K562 (cell line): ENCODE measurements at regions not wholly inside any gene's neighbourhood (a gene's known extent, or its start where the extent isn't known, plus 50 kb on each side); places are given as distances from the start of the nearest gene placed in this dataset.
A peak's percentile ranks its signal among the peaks of the same experiment; 100 is the strongest.

Experiments
- ATAC-seq: fragments of 200-7000 bp; cut with Tn5 transposase; 3 replicates; pipeline ENCODE4 v1.9.1; 2020; ENCODE audit warnings: moderate library complexity
- BruUV-seq: library from RNA; stranded (reverse); fragments of 400-500 nt; replicated peaks from 2 replicates; lab custom pipeline; 2021; lab: Mats Ljungman, UMichigan
- CTCF ChIA-PET: fragments of 300-600 bp; formaldehyde crosslinking; extraction: SDS; loops from one replicate; lab custom pipeline; 2021; ENCODE audit warnings: low intra/inter-chr PET ratio; lab: Yijun Ruan, JAX
- POLR2A ChIA-PET: fragments of 300-600, 350-650 bp; sonication (Branson Sonifier 250); formaldehyde crosslinking; extraction: SDS; loops from one replicate; lab custom pipeline; 2021; ENCODE audit warnings: antibody characterized with exemption, inconsistent platforms; lab: Yijun Ruan, JAX
- DNase-seq, 4 experiments: peaks; one replicate each; pipeline versions ENCODE4 v3.0.0 to v3.0.0-alpha.2; 2011 to 2018; ENCODE audit warnings: low spot score in 3 of 4, mixed read lengths in 3 of 4; ENCODE audit errors: extremely low read depth in 1 of 4
- FAIRE-seq: peaks from 2 replicates; lab custom pipeline; 2011; peaks lifted over from hg19 to GRCh38; lab: Jason Lieb, UNC
- H2AFZ ChIP-seq: 2 replicates; pipeline ENCODE4 v1.6.0; 2011; ENCODE audit warnings: low read depth, low read length, control low read depth, inconsistent platforms
- H3K27ac ChIP-seq: fragments of 200-600 bp; 3 replicates; pipeline ENCODE4 v1.8.0; 2011; ENCODE audit warnings: low read depth, mild to moderate bottlenecking, control low read depth, inconsistent platforms, low read length, moderate library complexity, mixed read lengths; ENCODE audit errors: extremely low read depth
- H3K27me3 ChIP-seq, 2 experiments: fragments of 300-600 bp in 1 of 2; 2 replicates in 1 of 2; 3 replicates in 1 of 2; pipeline versions ENCODE4 v1.6.0 to v1.8.0; 2011; ENCODE audit warnings: inconsistent platforms in 2 of 2, low read length in 2 of 2, mild to moderate bottlenecking in 1 of 2, mixed read lengths in 1 of 2, moderate library complexity in 1 of 2; ENCODE audit not compliant: control insufficient read depth in 2 of 2, insufficient read depth in 2 of 2
- H3K36me3 ChIP-seq: fragments of 300-600 bp; 3 replicates; pipeline ENCODE4 v1.8.0; 2011; ENCODE audit warnings: mild to moderate bottlenecking, low read length, inconsistent platforms; ENCODE audit not compliant: control insufficient read depth, insufficient read depth
- H3K4me1 ChIP-seq, 2 experiments: fragments of 200-600 bp in 1 of 2; replicated peaks in 1 of 2; 2 replicates in 1 of 2; 3 replicates in 1 of 2; pipeline versions ENCODE4 v1.5.1 to v1.8.0; 2011; ENCODE audit warnings: inconsistent platforms in 2 of 2, low read length in 2 of 2, mild to moderate bottlenecking in 1 of 2, mixed read lengths in 1 of 2, moderate library complexity in 1 of 2; ENCODE audit not compliant: control insufficient read depth in 2 of 2, insufficient read depth in 2 of 2
- H3K4me2 ChIP-seq: 2 replicates; pipeline ENCODE4 v1.6.1; 2011; ENCODE audit warnings: low read length, control low read depth, inconsistent platforms, mixed read lengths; ENCODE audit not compliant: insufficient read depth
- H3K4me3 ChIP-seq: fragments of 200-600 bp; sonication (generic), shearing (Covaris generic); 2 replicates; pipeline ENCODE4 v1.5.1; 2016; ENCODE audit warnings: control low read depth, inconsistent platforms
- H3K79me2 ChIP-seq: fragments of 200-600 bp; 3 replicates; pipeline ENCODE4 v1.8.0; 2011; ENCODE audit warnings: low read length, inconsistent platforms; ENCODE audit not compliant: control insufficient read depth, insufficient read depth
- H3K9ac ChIP-seq, 2 experiments: 2 replicates each; pipeline versions ENCODE4 v1.6.0 to v1.6.1; 2011; ENCODE audit warnings: low read depth in 2 of 2, low read length in 2 of 2, control low read depth in 1 of 2, inconsistent platforms in 1 of 2, mild to moderate bottlenecking in 1 of 2, mixed read lengths in 1 of 2; ENCODE audit not compliant: insufficient read depth in 1 of 2
- H3K9me1 ChIP-seq: one replicate; pipeline ENCODE4 v1.6.0; 2011; ENCODE audit warnings: inconsistent platforms, mild to moderate bottlenecking, low read length, moderate library complexity; ENCODE audit not compliant: control insufficient read depth, insufficient read depth
- H3K9me3 ChIP-seq: replicated peaks from 2 replicates; pipeline ENCODE4 v1.5.1; 2011; ENCODE audit warnings: low read depth, low read length, inconsistent platforms; ENCODE audit not compliant: control insufficient read depth, insufficient read depth
- H4K20me1 ChIP-seq: replicated peaks from 2 replicates; pipeline ENCODE4 v1.6.1; 2011; ENCODE audit warnings: low read length, inconsistent platforms, mixed read lengths; ENCODE audit not compliant: control insufficient read depth, insufficient read depth
- ESRRA ChIP-seq: fragments of 450-650 bp; IDR thresholded peaks from 2 replicates; pipeline ENCODE4 v1.6.1; 2014; ENCODE audit warnings: low read depth, mild to moderate bottlenecking, moderate library complexity, borderline replicate concordance
- SPI1 ChIP-seq: IDR thresholded peaks from 2 replicates; pipeline ENCODE4 v1.6.1; 2011; ENCODE audit warnings: low read depth, low read length, control low read depth, borderline replicate concordance
- ZNF184 ChIP-seq: sonication (generic); formaldehyde crosslinking; IDR thresholded peaks from 2 replicates; pipeline ENCODE4 v1.5.0; 2020; ENCODE audit warnings: missing genetic modification reagents
- ZNF41 ChIP-seq: fragments of 250-450 bp; sonication (Bioruptor Pico); conservative IDR thresholded peaks from 2 replicates; pipeline ENCODE4 v1.4.0; 2020; ENCODE audit warnings: mild to moderate bottlenecking
- WGBS: fragments of 100-300 bp; shearing (Covaris generic); methylation state at CpG from one replicate; pipeline ENCODE4 v1.1.6; 2016; ENCODE audit warnings: low coverage, mixed read lengths; ENCODE audit not compliant: insufficient coverage; ENCODE audit errors: missing lambda C conversion rate; 5-methylcytosine and 5-hydroxymethylcytosine counted together
- in situ Hi-C: fragments of 300-500 bp; cut with MboI; formaldehyde crosslinking; loops from 4 replicates; pipeline ENCODE4 v1.15.0; 2018; ENCODE audit warnings: inconsistent platforms, mixed read lengths
- intact Hi-C: fragments of 100-400 bp; cut with micrococcal nuclease; formaldehyde crosslinking; loops from 2 replicates; pipeline ENCODE4 v1.14.2; 2022

DNA sequence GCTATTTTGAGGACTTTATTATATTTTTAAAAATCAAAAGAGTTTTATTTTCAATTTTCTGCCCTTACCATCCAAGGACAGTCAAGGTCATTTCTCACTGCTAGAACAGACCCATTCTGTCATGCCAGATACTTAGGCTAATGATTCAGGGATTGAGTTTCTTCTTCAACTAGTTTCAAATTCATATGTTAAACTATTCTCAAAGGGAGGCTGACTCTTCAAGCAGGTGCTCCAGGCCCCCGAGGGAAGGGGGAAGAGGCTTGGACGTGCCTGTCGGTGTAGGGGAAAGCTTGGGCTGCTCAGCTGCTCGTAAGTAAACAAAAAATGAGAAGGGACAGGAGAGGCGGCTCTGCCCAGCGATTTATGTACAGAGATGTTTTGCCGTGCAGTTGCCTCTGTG is 69.4 kb upstream of the MYLIP start:
- no TSS peak for BruUV-seq
- no peak for ATAC-seq
- no peak overlapping the region for H3K9ac ChIP-seq
- ChIA-PET POLR2A (interaction anchor here (0.6 to 1.4 kb wide), 5 partner anchors 10 to 390 kb away, joined by 3 to 6 read pairs (median 4); no protein-coding TSS in a partner anchor), CTCF (no interaction called here)
- no peaks in the 10 kb centered on the region for H3K79me2 ChIP-seq
- 56% methylated on average over 7 of the region's 7 CpGs for WGBS
- no peaks in the 10 kb centered on the region for H3K9me3 ChIP-seq
- no peak overlapping the region for H3K4me2 ChIP-seq
- no peak overlapping the region for H3K27ac ChIP-seq
- H3K4me3 ChIP-seq, result no peak overlapping the region
- no peaks in the 10 kb centered on the region for H3K36me3 ChIP-seq
- H3K27me3 ChIP-seq, result no peaks in the 10 kb centered on the region
- TF ChIP-seq ZNF41 (CRISPR knock-in tag), result no peak
- peak; percentile 68 for TF ChIP-seq ESRRA
- H4K20me1 ChIP-seq, result no peaks in the 10 kb centered on the region
- H3K4me1 ChIP-seq, result peaks cover 0 to 15% of the 10 kb centered on the region in 2 experiments; a peak in 4 of 5 replicates
- DNase-seq, result no peak
- in situ Hi-C loops, result no loop called here
- FAIRE-seq, result no peak
- H3K9me1 ChIP-seq, result no peaks in the 10 kb centered on the region
- intact Hi-C loops, result no loop called here
- peak overlapping the region; percentile 91 for H2AFZ ChIP-seq

DNA sequence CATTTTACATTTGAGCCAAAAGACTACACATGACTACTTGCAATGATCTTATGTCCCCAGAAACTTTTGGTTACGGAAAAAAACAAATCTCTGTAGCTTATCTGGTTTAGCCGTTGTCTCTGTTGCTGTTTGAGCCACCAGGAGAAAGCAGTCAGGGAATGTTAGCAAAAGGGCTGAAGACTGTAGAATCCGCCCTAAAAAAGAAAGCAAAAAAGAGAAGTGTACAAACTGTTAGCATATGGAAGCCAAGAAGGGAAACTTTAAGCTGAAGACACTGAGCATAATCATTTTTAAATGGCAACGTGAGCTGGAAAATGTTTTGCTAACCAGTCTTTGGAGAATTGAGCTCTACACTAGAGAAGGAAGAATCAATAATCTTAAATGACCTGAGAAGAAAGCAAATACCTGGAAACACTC is 69.9 kb upstream of the MYLIP start:
- no peaks in the 10 kb centered on the region for H4K20me1 ChIP-seq
- TF ChIP-seq ZNF184 (no peak), SPI1 (peak; percentile 32; the same call in 1 of the 2 replicates)
- TF ChIP-seq, all 486 proteins: peak for 1
- Histone ChIP-seq H3K4me2 (no peak overlapping the region), H3K9me1 (no peaks in the 10 kb centered on the region), H3K79me2 (no peaks in the 10 kb centered on the region), H3K4me1 (peaks cover 0 to 15% of the 10 kb centered on the region in 2 experiments; a peak in 4 of 5 replicates), H3K9me3 (no peaks in the 10 kb centered on the region), H3K4me3 (no peak overlapping the region), H3K36me3 (no peaks in the 10 kb centered on the region), H3K9ac (no peak overlapping the region), H3K27ac (no peak overlapping the region), H2AFZ (peak overlapping the region; percentile 32), H3K27me3 (no peaks in the 10 kb centered on the region)
- ChIA-PET CTCF (no interaction called here), POLR2A (interaction anchor here (0.6 to 1.4 kb wide), 5 partner anchors 10 to 390 kb away, joined by 3 to 6 read pairs (median 4); no protein-coding TSS in a partner anchor)
- WGBS, result 24% methylated on average over 4 of the region's 4 CpGs
- BruUV-seq, result no TSS peak
- intact Hi-C loops, result no loop called here
- DNase-seq (no peak), FAIRE-seq (peak; percentile 52), ATAC-seq (no peak)
- in situ Hi-C loops, result no loop called here
